NT2/D1 (cell line): ENCODE measurements at regions not wholly inside any gene's neighbourhood (a gene's known extent, or its start where the extent isn't known, plus 50 kb on each side); places are given as distances from the start of the nearest gene placed in this dataset.

Source experiments
- SUZ12 ChIP-seq: IDR thresholded peaks from 2 replicates; pipeline ENCODE4 v1.6.1; 2011; ENCODE audit not compliant: insufficient read length, insufficient read depth; ENCODE audit errors: extremely low read depth
- YY1 ChIP-seq: IDR thresholded peaks from 2 replicates; pipeline ENCODE4 v1.6.1; 2011; ENCODE audit not compliant: insufficient read length, insufficient read depth

- TF ChIP-seq YY1 (no peak), SUZ12 (no peak)
Observed at GRCh38 chr3:127408022-127408683, 120.3 kb upstream of the PRR20G start.
